Transverse colon (tissue), 4 donors: ENCODE measurements at regions not wholly inside any gene's neighbourhood (a gene's known extent, or its start where the extent isn't known, plus 50 kb on each side); places are given as distances from the start of the nearest gene placed in this dataset.

Source experiments
- DNase-seq: peaks from one replicate; pipeline ENCODE4 v3.0.0-alpha.2; 2019
- H3K27ac ChIP-seq, 4 donors: fragments of 200-600 bp; sonication (generic); 2 replicates each; pipeline ENCODE4 v1.5.1; 2016 to 2018; ENCODE audit warnings: inconsistent platforms in 4 of 4
- H3K27me3 ChIP-seq: fragments of 200-600 bp; sonication (generic); 2 replicates; pipeline ENCODE4 v1.5.1; 2017; ENCODE audit warnings: inconsistent platforms
- H3K36me3 ChIP-seq, 4 donors: fragments of 200-600 bp; sonication (generic); 2 replicates each; pipeline ENCODE4 v1.5.1; 2017 to 2019; ENCODE audit warnings: inconsistent platforms in 4 of 4
- H3K4me1 ChIP-seq, 4 donors: fragments of 200-600 bp; sonication (generic); 2 replicates each; pipeline ENCODE4 v1.5.1; 2017 to 2020; ENCODE audit warnings: inconsistent platforms in 4 of 4
- H3K4me3 ChIP-seq, 4 donors: fragments of 200-600 bp; sonication (generic); 1 replicate in 1 of 4; 2 replicates in 3 of 4; pipeline versions ENCODE4 v1.5.1 to v1.6.1; 2017 to 2019; ENCODE audit warnings: inconsistent platforms in 4 of 4
- H3K9me3 ChIP-seq, 2 donors: fragments of 200-600 bp; sonication (generic); 2 replicates each; pipeline ENCODE4 v1.5.1; 2017 to 2019; ENCODE audit warnings: inconsistent platforms in 2 of 2
- CTCF ChIP-seq, 5 experiments: fragments of 200-600 bp in 3 of 5; fragments of 450-650 bp in 2 of 5; sonication (generic) in 3 of 5; IDR thresholded peaks; 1 replicate in 2 of 5; 2 replicates in 3 of 5; pipeline ENCODE4 v1.5.1; 2016 to 2017; ENCODE audit warnings: antibody characterized with exemption in 5 of 5, inconsistent platforms in 3 of 5, mild to moderate bottlenecking in 2 of 5, moderate library complexity in 1 of 5
- EP300 ChIP-seq: sonication (generic); formaldehyde crosslinking; IDR thresholded peaks from one replicate; pipeline ENCODE4 v1.6.1; 2017; ENCODE audit warnings: antibody characterized with exemption, low read depth
- POLR2A ChIP-seq: fragments of 450-650 bp; IDR thresholded peaks from one replicate; pipeline ENCODE4 v1.6.1; 2016; ENCODE audit warnings: antibody characterized with exemption, mild to moderate bottlenecking, moderate library complexity
- POLR2AphosphoS5 ChIP-seq, 3 donors: sonication (generic); formaldehyde crosslinking; IDR thresholded peaks; one replicate each; pipeline ENCODE4 v1.6.1; 2016; ENCODE audit warnings: antibody characterized with exemption in 3 of 3
- WGBS, 2 donors: methylation state at CpG; one replicate each; pipeline ENCODE4 v1.1.5; 2018; ENCODE audit warnings: low coverage in 1 of 2; 5-methylcytosine and 5-hydroxymethylcytosine counted together
- in situ Hi-C, 4 donors: fragments of 200-750 bp; cut with MboI; loops; one replicate each; pipeline versions ENCODE4 v1.15.0 to v1.15.1; 2017; ENCODE audit warnings: low sequenced_read_pairs in 3 of 4, low pct_ligation_motif_present in 1 of 4, low pct_unique_long_range_greater_than_20kb in 1 of 4
- intact Hi-C: fragments of 100-400 bp; cut with DNase I; formaldehyde crosslinking; loops from one replicate; pipeline ENCODE4 v1.15.1; 2023; ENCODE audit warnings: low total_unique reads

- Histone ChIP-seq H3K9me3 (no peaks in the 10 kb centered on the region), H3K4me1 (no peaks in the 10 kb centered on the region), H3K27ac (no peak overlapping the region), H3K36me3 (no peaks in the 10 kb centered on the region), H3K4me3 (no peak overlapping the region), H3K27me3 (no peaks in the 10 kb centered on the region)
- DNase-seq = no peak
- intact Hi-C loops = no loop called here
- in situ Hi-C loops = no loop called here
- 79 to 86% methylated on average over 19 of the region's 19 CpGs for WGBS, 2 donors
- no peak for TF ChIP-seq POLR2AphosphoS5 (IDR thresholded peaks at IDR 0.05)
- no peak for TF ChIP-seq CTCF (IDR thresholded peaks at IDR 0.05)
- TF ChIP-seq POLR2A = no peak
- no peak for TF ChIP-seq EP300
These were observed 63.4 kb upstream of the ADAMTS2 start for GRCh38 chr5:179408611-179409010.

GRCh38 chr5:179407191-179408175, 62.2 kb upstream of the ADAMTS2 start:
- in situ Hi-C loops (no loop called here), intact Hi-C loops (no loop called here)
- no peak overlapping the region for H3K27ac ChIP-seq
- DNase-seq = no peak
- 69% methylated on average over 14 of the region's 16 CpGs; no CpG with 5 or more reads in 1 of the 2 donors for WGBS, 2 donors
- H3K9me3 ChIP-seq = no peaks in the 10 kb centered on the region
- H3K27me3 ChIP-seq = no peaks in the 10 kb centered on the region
- H3K36me3 ChIP-seq = no peaks in the 10 kb centered on the region
- H3K4me1 ChIP-seq = no peaks in the 10 kb centered on the region
- TF ChIP-seq CTCF (IDR thresholded peaks at IDR 0.05) (no peak), POLR2AphosphoS5 (IDR thresholded peaks at IDR 0.05) (no peak), EP300 (no peak), POLR2A (no peak)
- no peak overlapping the region for H3K4me3 ChIP-seq

GRCh38 chr5:179406031-179406961, 61.0 kb upstream of the ADAMTS2 start:
- TF ChIP-seq CTCF (IDR thresholded peaks at IDR 0.05) (no peak), EP300 (no peak), POLR2A (no peak), POLR2AphosphoS5 (IDR thresholded peaks at IDR 0.05) (no peak)
- Histone ChIP-seq H3K27ac (no peak overlapping the region), H3K36me3 (no peaks in the 10 kb centered on the region), H3K27me3 (no peaks in the 10 kb centered on the region), H3K9me3 (no peaks in the 10 kb centered on the region), H3K4me3 (no peak overlapping the region), H3K4me1 (no peaks in the 10 kb centered on the region)
- no peak for DNase-seq
- intact Hi-C loops = no loop called here
- 60% methylated on average over 14 of the region's 18 CpGs; no CpG with 5 or more reads in 1 of the 2 donors for WGBS, 2 donors
- in situ Hi-C loops = no loop called here

- Histone ChIP-seq H3K4me3 (no peak overlapping the region), H3K9me3 (peaks cover 0 to under 1% of the 10 kb centered on the region in 2 donors), H3K27me3 (no peaks in the 10 kb centered on the region), H3K4me1 (no peaks in the 10 kb centered on the region), H3K36me3 (no peaks in the 10 kb centered on the region), H3K27ac (no peak overlapping the region)
- in situ Hi-C loops = no loop called here
- no peak for DNase-seq
- TF ChIP-seq EP300 = no peak
- no peak for TF ChIP-seq CTCF (IDR thresholded peaks at IDR 0.05)
- no peak for TF ChIP-seq POLR2A
- TF ChIP-seq POLR2AphosphoS5 (IDR thresholded peaks at IDR 0.05) = no peak
- intact Hi-C loops = no loop called here
- 85% methylated on average over 16 of the region's 16 CpGs; no CpG with 5 or more reads in 1 of the 2 donors for WGBS, 2 donors
These were observed 60.3 kb upstream of the ADAMTS2 start for GRCh38 chr5:179405426-179406030.
